B cell (primary cell): ENCODE measurements at regions not wholly inside any gene's neighbourhood (a gene's known extent, or its start where the extent isn't known, plus 50 kb on each side); places are given as distances from the start of the nearest gene placed in this dataset.

ENCODE experiments used
- ATAC-seq: fragments of 200-7000 bp; cut with Tn5 transposase; one replicate; pipeline ENCODE4 v1.10.0; 2021; ENCODE audit warnings: low read depth, mild to moderate bottlenecking, moderate number of reproducible peaks, moderate library complexity
- CTCF ChIA-PET: fragments of 350-600 bp; sonication (Branson Sonifier 250); formaldehyde crosslinking; loops from one replicate; lab custom pipeline; 2021; ENCODE audit warnings: antibody characterized with exemption, inconsistent platforms; lab: Charles Lee
- POLR2A ChIA-PET: fragments of 350-600 bp; sonication (Branson Sonifier 250); formaldehyde crosslinking; loops from one replicate; lab custom pipeline; 2021; ENCODE audit warnings: antibody characterized with exemption; lab: Charles Lee
- DNase-seq: peaks from one replicate; pipeline ENCODE4 v3.0.0; 2013
- H2AFZ ChIP-seq: 2 replicates; pipeline ENCODE4 v1.6.1; 2012; ENCODE audit warnings: mild to moderate bottlenecking, low read depth, low read length; ENCODE audit not compliant: insufficient read depth, poor library complexity, severe bottlenecking
- H3K27ac ChIP-seq, 2 donors: 1 replicate in 1 of 2; 2 replicates in 1 of 2; pipeline ENCODE4 v1.5.1; 2012 to 2013; ENCODE audit warnings: low read length in 2 of 2, mild to moderate bottlenecking in 2 of 2, moderate library complexity in 1 of 2
- H3K27me3 ChIP-seq, 4 experiments: fragments of 200-600 bp in 1 of 4; sonication (generic) in 1 of 4; replicated peaks in 1 of 4; 1 replicate in 2 of 4; 2 replicates in 2 of 4; pipeline versions ENCODE4 v1.6.1 to v1.7.0; 2013 to 2016; ENCODE audit warnings: low read length in 3 of 4, mild to moderate bottlenecking in 2 of 4, mixed read lengths in 1 of 4, moderate library complexity in 1 of 4; ENCODE audit not compliant: insufficient read depth in 4 of 4, control insufficient read depth in 3 of 4; ENCODE audit errors: control extremely low read depth in 1 of 4
- H3K36me3 ChIP-seq, 2 experiments: replicated peaks in 1 of 2; 1 replicate in 1 of 2; 2 replicates in 1 of 2; pipeline versions ENCODE4 v1.6.1 to v1.7.1; 2013; ENCODE audit warnings: low read length in 1 of 2; ENCODE audit not compliant: insufficient read depth in 2 of 2, control insufficient read depth in 1 of 2; ENCODE audit errors: control extremely low read depth in 1 of 2, extremely low read depth in 1 of 2
- H3K4me1 ChIP-seq, 2 donors: fragments of 200-600 bp in 1 of 2; sonication (generic) in 1 of 2; 1 replicate in 1 of 2; 2 replicates in 1 of 2; pipeline versions ENCODE4 v1.5.1 to v1.6.1; 2013 to 2017; ENCODE audit warnings: low read length in 2 of 2; ENCODE audit not compliant: control insufficient read depth in 2 of 2, insufficient read depth in 2 of 2
- H3K4me2 ChIP-seq: replicated peaks from 2 replicates; pipeline ENCODE3; 2012; ENCODE audit warnings: mild to moderate bottlenecking, low read depth, low read length; ENCODE audit not compliant: poor library complexity, severe bottlenecking
- H3K4me3 ChIP-seq, 5 experiments: fragments of 200-600 bp in 1 of 5; sonication (generic) in 1 of 5; 1 replicate in 3 of 5; 2 replicates in 2 of 5; pipeline versions ENCODE4 v1.5.1 to v1.7.0; 2011 to 2016; ENCODE audit warnings: low read length in 4 of 5, mild to moderate bottlenecking in 4 of 5, low read depth in 2 of 5, control low read depth in 1 of 5, moderate library complexity in 1 of 5; ENCODE audit not compliant: insufficient read depth in 1 of 5; ENCODE audit errors: control extremely low read depth in 1 of 5, extremely low read depth in 1 of 5
- H3K79me2 ChIP-seq: fragments of 200-600 bp; sonication (generic); one replicate; pipeline ENCODE4 v1.6.0; 2016; ENCODE audit warnings: low read length; ENCODE audit not compliant: control insufficient read depth, insufficient read depth
- H3K9ac ChIP-seq: fragments of 200-600 bp; sonication (generic); 2 replicates; pipeline ENCODE4 v1.6.1; 2017; ENCODE audit warnings: mild to moderate bottlenecking, low read length, moderate library complexity
- H3K9me3 ChIP-seq, 3 donors: one replicate each; pipeline versions ENCODE4 v1.6.1 to v1.7.1; 2013; ENCODE audit warnings: low read length in 2 of 3; ENCODE audit not compliant: control insufficient read depth in 2 of 3, insufficient read depth in 1 of 3; ENCODE audit errors: control extremely low read depth in 1 of 3
- H4K20me1 ChIP-seq: 2 replicates; pipeline ENCODE4 v1.6.0; 2012; ENCODE audit warnings: mild to moderate bottlenecking, low read length; ENCODE audit not compliant: insufficient read depth, control insufficient read depth, poor library complexity, severe bottlenecking
- H3K27ac Mint-ChIP-seq: one replicate; pipeline ENCODE4 v1.8.0; 2021; ENCODE audit warnings: mixed read lengths
- H3K27me3 Mint-ChIP-seq: one replicate; pipeline ENCODE4 v1.8.0; 2021; ENCODE audit warnings: mixed read lengths
- H3K4me1 Mint-ChIP-seq: one replicate; pipeline ENCODE4 v1.8.0; 2021; ENCODE audit warnings: mixed read lengths
- H3K4me3 Mint-ChIP-seq: one replicate; pipeline ENCODE4 v1.8.0; 2021; ENCODE audit warnings: mixed read lengths
- H3K9me3 Mint-ChIP-seq: one replicate; pipeline ENCODE4 v1.8.0; 2022; ENCODE audit warnings: mixed read lengths; ENCODE audit not compliant: insufficient read depth
- EZH2 ChIP-seq: IDR thresholded peaks from 2 replicates; pipeline ENCODE4 v1.6.1; 2012; ENCODE audit warnings: borderline replicate concordance, low read depth, mild to moderate bottlenecking, moderate library complexity, low read length; ENCODE audit not compliant: insufficient read depth, poor library complexity, severe bottlenecking
- WGBS: methylation state at CpG from one replicate; pipeline ENCODE4 v1.1.5; 2013; ENCODE audit warnings: missing lambda C conversion rate; ENCODE audit not compliant: insufficient coverage; 5-methylcytosine and 5-hydroxymethylcytosine counted together
- intact Hi-C: fragments of 100-400 bp; cut with micrococcal nuclease; formaldehyde crosslinking; loops from one replicate; pipeline ENCODE4 v1.10.0; 2022
- TF ChIP-seq, protein P1 (sequence below): fragments of 200-600 bp; IDR thresholded peaks from one replicate; pipeline ENCODE4 v1.8.0; 2022; ENCODE audit warnings: antibody characterized with exemption, mild to moderate bottlenecking

DNA sequence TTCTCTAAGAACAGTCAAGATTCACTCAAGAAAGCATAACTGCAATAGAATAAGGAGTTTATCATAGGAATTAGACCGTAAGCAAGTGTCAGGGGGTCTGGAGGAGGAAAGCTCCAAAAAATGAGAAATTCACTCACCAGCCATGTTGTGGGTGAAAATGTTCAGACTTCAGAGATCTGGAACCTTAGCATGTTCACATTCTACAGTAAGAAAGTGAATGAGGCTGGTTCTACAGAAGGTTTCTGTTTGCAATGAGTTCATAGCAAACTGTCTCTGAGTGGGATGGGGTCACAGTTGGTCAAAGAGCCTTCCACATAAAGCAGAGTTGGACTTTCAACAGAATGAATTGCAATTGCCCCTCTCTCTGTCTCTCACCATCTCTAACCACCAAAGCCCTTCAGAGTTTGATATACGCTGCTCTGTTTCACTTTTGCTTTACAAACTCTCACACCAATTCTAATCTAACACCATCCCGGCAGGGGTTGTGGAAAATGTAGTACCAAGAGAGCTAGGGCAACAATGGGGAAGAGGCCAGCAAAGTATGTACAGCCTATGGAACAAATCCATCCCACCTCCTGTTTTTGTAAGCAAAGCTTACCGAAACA lies 581.8 kb upstream of the UBE2E2 start:
- H3K27ac Mint-ChIP-seq: no peak overlapping the region
- no peaks in the 10 kb centered on the region for H3K27me3 ChIP-seq
- intact Hi-C loops: no loop called here
- no peak overlapping the region for H3K4me3 ChIP-seq
- 80% methylated on average over 1 of the region's 4 CpGs for WGBS
- ATAC-seq: no peak
- no peaks in the 10 kb centered on the region for H4K20me1 ChIP-seq
- no peaks in the 10 kb centered on the region for H3K4me1 ChIP-seq
- POLR2A ChIA-PET: no interaction called here
- no peaks in the 10 kb centered on the region for H3K27me3 Mint-ChIP-seq
- H3K36me3 ChIP-seq: no peaks in the 10 kb centered on the region
- H3K9me3 ChIP-seq: no peaks in the 10 kb centered on the region
- no peak for DNase-seq
- H3K4me3 Mint-ChIP-seq: no peak overlapping the region
- no peaks in the 10 kb centered on the region for H3K9me3 Mint-ChIP-seq
- no peak overlapping the region for H2AFZ ChIP-seq
- no peak for TF ChIP-seq EZH2
- TF ChIP-seq, protein P1, sequence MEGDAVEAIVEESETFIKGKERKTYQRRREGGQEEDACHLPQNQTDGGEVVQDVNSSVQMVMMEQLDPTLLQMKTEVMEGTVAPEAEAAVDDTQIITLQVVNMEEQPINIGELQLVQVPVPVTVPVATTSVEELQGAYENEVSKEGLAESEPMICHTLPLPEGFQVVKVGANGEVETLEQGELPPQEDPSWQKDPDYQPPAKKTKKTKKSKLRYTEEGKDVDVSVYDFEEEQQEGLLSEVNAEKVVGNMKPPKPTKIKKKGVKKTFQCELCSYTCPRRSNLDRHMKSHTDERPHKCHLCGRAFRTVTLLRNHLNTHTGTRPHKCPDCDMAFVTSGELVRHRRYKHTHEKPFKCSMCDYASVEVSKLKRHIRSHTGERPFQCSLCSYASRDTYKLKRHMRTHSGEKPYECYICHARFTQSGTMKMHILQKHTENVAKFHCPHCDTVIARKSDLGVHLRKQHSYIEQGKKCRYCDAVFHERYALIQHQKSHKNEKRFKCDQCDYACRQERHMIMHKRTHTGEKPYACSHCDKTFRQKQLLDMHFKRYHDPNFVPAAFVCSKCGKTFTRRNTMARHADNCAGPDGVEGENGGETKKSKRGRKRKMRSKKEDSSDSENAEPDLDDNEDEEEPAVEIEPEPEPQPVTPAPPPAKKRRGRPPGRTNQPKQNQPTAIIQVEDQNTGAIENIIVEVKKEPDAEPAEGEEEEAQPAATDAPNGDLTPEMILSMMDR: no peak
- H3K4me1 Mint-ChIP-seq: no peaks in the 10 kb centered on the region
- no peak overlapping the region for H3K27ac ChIP-seq
- CTCF ChIA-PET: no interaction called here
- no peaks in the 10 kb centered on the region for H3K79me2 ChIP-seq
- no peak overlapping the region for H3K9ac ChIP-seq
- no peak overlapping the region for H3K4me2 ChIP-seq

- TF ChIP-seq, protein P1: no peak
- no peak for TF ChIP-seq EZH2
- no peak overlapping the region for H3K4me3 ChIP-seq
- H3K27me3 ChIP-seq: no peaks in the 10 kb centered on the region
- Mint-ChIP-seq H3K27ac (no peak overlapping the region), H3K27me3 (peaks cover 7% of the 10 kb centered on the region), H3K4me1 (no peaks in the 10 kb centered on the region), H3K4me3 (no peak overlapping the region), H3K9me3 (peaks cover 2% of the 10 kb centered on the region)
- 88% methylated on average over 3 of the region's 3 CpGs for WGBS
- ATAC-seq (no peak), DNase-seq (no peak)
- H2AFZ ChIP-seq: no peak overlapping the region
- H3K79me2 ChIP-seq: no peaks in the 10 kb centered on the region
- H3K36me3 ChIP-seq: no peaks in the 10 kb centered on the region
- ChIA-PET CTCF (no interaction called here), POLR2A (no interaction called here)
- no peaks in the 10 kb centered on the region for H3K4me1 ChIP-seq
- peaks cover 0 to 7% (median 0%) of the 10 kb centered on the region in 3 donors for H3K9me3 ChIP-seq
- H3K27ac ChIP-seq: no peak overlapping the region
- H3K9ac ChIP-seq: no peak overlapping the region
- no peaks in the 10 kb centered on the region for H4K20me1 ChIP-seq
- intact Hi-C loops: no loop called here
- H3K4me2 ChIP-seq: no peak overlapping the region
Observed at GRCh38 chr3:22627993-22628499, 575.1 kb upstream of the UBE2E2 start.
